GM21576 (cell line): ENCODE measurements at regions not wholly inside any gene's neighbourhood (a gene's known extent, or its start where the extent isn't known, plus 50 kb on each side); places are given as distances from the start of the nearest gene placed in this dataset.

ENCODE experiments used
- ATAC-seq: cut with Tn5 transposase; IDR thresholded peaks from one replicate; pipeline ENCODE4 v1.9.1; 2021; ENCODE audit warnings: mild to moderate bottlenecking, moderate library complexity; ENCODE audit not compliant: unreplicated experiment

DNA sequence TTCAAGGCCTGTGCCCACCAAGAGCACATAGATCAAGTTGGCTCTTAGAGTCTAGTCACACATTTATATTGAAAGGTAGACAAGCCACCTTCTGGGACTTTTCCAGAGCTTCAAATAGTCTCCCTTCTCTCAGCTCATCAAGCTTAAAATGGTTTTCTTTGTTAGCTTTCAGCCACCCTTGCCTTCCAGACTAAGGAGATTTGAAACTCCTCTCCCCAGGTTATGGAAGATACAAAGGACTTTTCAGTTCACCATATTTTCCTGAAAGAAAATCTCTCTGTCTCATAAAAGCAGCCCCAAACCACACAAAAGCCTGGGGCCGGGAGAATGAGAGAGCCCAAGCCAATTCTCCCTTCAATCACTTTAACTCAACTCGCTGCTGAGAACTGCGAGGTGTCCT, 134.1 kb downstream of the ZC3H11B start:
- ATAC-seq = no peak

DNA sequence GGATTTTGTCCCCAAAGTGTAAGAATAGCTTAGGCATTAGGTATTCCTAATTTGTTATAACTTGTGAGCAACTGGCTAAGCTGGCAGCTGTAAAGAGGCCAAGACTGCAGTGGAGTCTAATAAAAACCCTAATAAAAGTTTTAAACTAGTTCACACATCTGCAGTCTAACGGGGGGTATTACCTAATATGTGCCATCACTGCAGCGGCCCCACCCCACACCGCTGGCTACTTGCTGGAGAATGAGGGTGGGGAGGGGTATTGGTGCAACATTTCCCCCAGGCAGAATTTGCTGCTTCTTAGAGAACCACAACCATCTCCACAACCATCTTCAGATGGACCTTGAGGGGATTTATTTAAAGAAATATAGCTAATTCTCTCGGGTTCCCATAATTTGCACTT, 135.0 kb downstream of the ZC3H11B start:
- no peak for ATAC-seq

DNA sequence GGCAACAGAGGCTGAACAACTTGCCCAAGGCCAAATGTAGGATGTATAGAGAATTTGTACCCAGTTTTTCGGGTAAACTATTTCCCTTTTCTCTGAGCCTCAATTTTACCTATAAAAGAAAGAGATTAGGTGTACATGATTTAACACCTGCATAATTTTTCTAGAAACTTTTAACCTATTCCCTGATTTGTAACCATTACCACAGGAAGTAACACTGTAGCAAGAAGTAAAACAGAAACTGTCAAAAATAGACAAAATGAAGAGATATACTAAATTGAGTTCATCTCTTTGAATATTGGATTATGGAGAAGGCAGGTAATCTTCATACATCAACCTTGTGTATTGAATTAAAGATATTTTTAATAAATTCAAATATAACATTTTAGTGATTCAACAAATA, 136.2 kb downstream of the ZC3H11B start:
- ATAC-seq = peak; percentile 47

DNA sequence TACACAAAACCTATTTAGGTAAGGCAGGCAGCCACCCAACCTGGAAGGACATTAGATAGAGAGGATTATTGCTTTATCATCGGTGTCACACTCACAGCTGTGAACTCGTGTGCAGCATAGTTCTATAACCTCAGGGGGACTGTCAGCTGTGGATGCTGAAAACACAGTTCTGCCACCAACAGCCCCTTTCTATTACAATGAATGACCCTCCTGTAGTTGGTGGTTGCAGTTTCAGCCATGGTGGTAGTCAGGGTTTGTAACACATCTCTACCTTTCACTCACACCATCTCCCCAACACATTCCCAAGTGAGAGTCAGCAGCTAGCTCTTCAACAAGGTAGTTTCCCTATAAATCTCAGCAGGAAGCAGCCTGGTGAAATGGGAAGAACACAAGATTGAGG, 136.8 kb downstream of the ZC3H11B start:
- ATAC-seq = peak; percentile 77

DNA sequence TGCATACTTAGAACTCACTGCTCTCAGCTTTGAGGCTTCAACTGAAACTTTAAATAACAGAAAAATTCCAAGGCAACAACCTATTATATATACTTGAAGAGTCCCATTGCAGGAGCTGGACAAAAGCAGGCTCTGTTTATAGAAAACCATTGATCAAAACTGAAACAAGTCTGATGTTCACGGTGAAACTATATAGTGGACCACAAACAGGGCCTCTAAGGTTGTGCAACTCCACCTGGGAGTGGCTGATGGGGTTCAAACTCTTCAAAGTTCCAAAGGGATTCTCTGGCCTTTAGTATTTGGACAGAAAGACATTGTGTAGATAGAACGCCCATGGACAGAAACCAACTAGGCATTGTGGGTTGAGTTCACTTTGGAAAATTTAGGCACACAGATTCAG, 140.3 kb downstream of the ZC3H11B start:
- ATAC-seq = no peak

DNA sequence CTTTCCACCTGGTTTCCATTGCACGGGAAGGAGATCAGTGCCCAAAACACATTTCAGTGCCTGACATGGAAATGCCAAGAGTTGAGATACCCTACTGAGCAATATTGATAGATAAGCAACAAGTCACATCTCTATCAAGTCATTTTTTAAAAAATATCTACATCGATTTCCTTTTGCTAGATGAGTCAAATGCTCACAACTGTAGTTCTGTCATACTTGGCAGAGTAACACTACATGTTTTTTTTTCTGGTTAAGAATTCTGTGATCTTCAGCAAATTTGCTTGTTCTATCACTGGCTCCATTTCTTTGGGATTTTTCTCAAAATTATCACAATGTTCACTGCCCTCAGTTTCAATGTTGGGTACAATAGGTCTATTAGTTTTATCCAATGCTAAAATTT, 145.4 kb downstream of the ZC3H11B start:
- ATAC-seq = no peak

DNA sequence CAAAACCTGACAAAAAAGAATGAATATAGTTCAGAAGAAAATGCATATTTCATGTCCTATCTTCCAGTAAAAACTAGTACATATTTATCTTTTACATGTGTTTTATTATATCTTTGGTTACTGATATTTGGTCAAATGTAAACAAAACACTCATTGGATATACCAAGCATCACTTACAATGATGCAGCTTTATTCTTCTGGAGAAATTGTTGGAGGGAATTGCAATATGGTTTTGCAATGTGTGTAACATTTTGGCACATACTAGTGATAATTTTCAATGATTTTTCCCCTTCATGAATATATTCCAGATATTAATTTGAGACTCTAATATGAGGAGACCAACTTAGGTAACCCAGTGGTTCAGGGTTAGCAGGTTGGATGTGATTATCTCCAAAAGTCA, 146.1 kb downstream of the ZC3H11B start:
- ATAC-seq = no peak

DNA sequence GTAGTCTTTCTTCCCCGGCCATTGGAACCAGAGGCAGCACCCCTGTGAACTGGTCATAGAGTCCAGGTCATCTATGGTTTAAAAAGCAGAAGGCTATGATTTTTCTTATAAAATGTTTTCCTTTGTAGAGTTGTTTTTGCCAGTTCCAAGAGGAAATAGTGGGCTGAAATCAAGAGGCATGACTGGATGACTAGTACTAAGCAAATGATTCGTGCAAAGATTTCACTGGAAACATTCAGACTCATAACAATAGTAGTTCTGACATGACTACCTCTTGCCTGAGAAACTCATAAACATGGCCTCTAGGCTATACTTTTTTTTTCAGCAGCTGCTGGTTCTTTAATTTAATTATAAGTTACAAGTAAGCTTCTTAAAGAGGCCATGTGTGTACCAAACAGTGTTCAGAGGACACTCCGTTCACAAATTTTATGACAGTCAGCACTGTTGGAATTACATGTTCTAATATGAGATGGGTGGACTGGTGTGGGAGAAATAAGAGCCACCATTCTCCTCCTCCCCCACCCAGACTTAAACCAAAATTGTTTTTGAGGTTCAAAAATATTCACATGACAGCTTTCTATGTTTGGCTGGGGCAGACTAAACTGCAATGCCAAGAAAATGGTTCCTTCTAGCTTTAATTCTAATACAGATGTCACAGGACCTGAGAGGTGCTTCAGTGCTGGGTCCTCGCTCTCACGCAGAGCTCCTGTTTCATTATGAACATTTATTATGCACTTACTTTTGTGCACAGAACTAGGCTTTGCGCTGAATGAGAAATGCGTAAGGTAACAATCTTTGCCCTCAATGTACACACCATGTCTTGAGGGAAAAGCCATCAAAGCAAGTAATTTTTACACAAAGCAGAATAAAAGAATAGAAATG, 147.5 kb downstream of the ZC3H11B start:
- ATAC-seq = peak; percentile 38

DNA sequence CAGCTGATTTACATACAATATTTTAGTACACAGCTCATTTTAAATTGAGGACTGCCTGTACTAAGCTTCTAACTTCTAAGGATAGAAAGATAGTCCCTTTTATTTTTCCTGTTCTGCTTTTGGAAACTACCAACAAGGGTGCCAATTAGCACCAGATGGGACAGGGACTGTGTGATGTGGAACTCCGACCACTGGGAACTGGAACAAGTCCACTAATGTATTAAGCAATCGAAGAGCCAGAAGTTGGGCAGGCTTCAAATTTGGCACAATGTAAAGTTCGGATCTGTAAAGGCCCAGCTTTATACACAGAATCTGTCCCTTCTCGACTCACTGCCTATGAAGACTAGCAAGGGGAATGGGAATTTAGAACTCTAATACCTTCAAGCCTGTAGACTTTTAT, 149.3 kb downstream of the ZC3H11B start:
- no peak for ATAC-seq

DNA sequence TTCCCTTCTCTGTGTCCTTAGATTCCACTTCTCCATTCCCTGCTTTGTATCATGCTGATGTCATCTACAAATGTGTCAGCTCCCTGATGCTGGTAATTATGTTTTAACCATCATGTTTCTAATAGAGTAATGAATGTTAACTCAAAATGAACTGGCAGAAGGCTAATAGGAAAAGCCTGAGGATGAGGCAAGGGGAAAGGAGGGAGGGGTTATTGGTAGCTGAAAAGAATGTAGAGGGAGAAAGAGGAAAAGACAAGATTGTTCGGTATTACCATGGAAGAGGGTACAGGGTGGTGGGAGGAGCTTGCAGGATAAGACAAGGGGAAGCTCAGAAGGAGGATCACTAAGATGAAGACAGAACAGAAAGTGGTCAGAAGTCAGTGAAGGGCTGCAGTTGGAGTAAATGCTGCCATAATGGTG, 150.9 kb downstream of the ZC3H11B start:
- ATAC-seq = no peak

DNA sequence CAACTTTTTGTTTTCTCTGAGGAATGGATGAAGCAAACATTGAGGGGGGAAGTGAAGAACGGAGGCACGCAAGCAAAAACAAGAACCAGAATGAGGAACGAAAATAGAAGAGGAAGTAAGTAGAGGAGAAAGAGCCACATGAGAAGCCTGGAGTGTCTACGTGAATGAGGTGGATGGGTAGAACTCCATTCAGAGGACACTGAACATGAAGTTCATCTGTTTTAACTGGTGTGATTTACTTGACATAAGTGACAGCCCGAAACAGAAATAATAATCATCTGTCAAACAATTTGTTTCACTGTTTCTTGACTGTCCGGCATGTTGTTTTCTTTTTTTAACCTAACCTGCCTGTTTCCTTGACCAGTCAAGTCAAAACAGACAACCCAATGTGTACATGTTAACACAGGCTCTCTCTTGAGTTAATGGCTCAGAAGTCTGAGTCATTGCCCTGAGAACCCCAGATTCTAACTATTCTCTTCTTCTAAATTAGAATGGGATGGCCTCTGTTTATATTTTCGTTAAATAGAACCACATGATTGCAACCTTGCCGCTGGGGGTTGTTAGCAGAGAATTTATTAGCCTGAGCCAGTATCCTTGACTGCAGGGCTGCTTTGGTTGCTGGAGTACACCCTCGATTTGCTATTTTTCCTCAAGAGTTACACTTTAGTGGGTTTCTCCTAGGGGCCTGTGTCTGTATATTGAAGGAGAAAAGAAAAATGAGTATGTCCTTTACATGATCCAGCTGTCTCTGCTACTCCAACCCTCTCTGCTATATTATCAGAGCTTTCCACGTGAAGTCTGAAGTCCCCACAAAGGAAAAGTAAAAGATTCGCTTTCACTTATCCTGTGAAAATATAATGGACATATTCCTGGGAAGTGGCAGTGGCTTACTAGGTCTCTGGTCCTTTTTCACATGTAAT, 151.7 kb downstream of the ZC3H11B start:
- peak; percentile 81 for ATAC-seq

DNA sequence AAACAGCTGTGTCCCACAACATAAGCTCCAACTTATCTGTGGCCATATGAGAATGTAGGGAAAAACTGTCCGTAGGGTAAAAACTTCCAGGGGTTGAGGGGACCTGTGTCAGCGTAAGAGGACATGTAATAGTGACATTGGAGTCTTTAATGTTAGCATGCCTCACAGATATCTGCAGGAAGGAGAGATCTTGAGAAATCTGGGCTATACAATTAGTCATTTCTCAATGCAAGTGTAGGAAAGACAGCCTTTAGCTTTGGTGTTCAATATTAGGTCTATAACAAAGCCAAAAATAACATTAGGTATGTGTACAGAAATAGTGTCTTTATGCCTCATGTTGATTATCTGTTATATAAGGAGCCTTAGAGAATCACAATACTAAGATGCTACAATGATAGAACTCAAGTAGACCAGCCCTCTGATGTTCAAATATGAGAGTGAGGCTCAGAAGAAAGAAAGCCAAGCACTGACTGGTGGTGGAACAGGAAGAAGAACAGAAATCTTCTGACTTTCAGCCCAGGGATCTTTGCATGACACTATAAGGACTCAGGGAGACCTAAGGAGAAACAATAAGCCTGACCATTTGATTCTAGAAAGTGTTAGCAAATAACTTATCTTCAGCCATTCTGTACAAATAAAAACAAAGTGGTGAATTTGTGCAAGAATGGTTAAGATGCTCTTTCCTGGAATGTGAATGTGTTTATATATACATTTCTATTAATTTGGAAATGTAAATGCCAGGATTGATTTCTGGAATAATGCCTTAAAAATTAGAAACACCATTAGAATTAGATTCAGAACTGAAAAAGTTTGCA, 152.6 kb downstream of the ZC3H11B start:
- ATAC-seq = peak; percentile 17

DNA sequence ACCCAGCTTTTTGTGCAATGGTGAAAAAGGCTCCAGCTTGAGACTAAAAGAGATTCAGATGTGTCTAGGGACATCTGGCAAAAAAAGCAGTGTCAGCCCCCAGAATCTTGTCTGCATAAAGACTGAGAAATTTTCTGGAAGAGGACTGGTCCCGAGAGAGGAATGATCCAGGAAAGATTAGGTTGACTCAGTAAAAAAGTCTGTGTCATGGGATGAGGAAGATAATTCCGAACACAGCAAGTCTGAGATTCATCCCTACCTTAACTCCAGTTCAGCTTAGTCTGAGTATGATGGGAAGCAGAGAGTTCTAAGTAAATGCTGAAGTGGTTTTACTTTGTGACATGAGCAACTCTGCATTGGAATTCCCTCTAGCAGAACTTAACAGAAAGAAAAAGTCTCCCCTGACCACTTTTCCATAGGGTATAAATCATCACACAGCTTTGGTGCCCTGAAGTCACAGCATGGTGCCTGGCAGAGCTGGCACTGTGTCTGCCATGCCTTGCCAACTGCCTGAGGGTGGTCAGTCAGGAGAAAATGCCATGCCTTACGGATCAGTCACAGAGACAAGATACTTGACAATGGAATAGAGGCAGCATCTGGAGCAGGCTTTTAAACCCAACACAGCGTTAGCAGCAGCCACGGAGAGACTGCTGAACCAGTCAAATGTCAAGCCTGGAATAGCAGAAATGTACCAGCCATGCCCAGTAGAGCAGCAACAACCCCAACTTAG, 153.4 kb downstream of the ZC3H11B start:
- ATAC-seq = no peak

DNA sequence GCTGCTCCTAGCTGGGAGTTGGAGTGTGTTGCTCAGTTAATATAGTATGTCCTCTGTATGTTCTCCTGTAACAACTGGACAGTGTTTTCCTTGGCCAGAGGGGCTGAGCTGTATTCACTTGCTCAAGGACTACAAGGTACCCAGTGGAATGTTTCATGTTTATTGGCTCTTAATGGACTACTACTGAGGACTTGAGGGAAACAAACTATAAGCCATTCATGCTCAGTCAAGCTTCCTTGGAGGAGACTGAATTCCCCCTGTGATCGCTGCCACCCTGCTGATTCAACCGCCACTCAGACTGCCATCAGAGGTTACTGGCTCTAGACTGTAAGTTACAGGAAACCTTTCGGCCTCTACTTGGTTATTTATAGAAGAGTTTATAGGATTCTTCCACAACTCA, 166.6 kb downstream of the ZC3H11B start:
- no peak for ATAC-seq

DNA sequence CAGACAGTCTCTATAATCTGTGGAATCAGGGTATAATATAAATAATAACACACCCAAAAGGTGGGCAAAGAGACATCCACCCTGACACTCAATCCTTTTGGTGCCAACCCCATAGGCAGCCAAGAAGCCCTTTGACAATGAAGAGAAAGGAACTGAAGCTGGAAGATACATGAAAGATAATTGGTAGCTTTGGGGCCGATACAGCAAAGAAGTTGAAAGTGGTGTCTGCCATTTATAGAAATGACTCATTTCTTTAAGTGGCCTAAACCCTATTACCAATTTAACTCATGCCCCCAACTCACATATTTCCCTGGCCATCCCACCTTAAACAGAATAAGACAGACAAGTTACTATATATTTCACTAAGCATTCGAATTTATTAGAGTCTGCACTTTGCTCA, 167.0 kb downstream of the ZC3H11B start:
- ATAC-seq = no peak

DNA sequence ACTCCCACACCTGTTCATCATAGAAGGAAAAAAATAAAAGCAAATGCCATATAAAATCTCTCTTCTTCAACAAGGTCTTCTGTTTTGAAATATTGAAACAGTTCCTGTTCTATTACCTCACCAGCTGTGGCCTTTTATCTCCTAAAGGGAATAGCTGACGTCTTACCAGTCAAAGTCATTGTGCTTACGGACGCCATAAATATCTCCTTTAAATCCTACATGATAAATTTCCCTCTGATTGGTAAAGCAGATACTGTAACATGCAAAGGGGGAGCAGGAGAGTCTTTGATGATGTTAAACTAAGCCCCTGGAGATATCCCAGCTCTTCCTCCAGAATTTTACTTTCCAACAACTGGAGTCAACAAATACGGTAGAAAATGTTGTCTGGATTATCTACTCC, 168.4 kb downstream of the ZC3H11B start:
- ATAC-seq = no peak

DNA sequence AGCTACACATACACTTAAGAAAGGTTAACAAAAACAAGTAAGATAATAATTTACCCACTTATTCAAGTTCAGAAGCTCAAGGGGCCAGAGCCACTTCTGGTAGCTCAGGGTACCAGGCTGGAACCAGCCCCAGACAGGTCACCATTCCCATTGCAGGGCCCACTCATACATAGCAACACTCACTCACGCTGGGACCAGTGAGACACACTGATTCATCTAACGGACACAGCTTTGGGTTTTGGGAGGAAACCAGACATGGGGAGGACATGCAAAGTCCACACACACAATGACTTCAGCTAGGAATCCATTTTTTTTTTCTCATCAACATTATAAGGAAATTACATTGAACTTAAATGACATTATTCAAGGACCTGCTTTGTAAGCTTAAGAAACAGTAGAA, 169.1 kb downstream of the ZC3H11B start:
- ATAC-seq = no peak

DNA sequence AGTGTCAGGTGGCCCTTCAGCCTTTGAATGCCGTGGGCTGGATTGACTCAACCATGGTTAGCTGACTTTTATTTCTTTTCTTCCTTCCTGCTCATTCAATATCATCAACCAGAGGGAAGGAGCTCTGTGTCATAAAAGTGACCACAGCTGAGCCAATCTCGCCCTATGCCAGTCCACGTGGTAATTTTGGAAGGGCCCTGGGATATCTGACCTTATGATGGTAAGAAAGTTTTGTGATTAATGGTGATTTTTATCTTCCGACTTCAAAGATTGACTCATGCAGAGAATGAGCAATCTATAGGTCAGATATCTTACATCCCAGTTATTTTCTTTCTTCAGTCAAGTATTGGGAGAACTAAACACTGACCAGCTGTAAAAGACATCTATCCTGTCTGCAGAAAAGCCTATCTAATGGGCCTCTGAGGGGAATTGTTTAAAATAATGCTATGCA, 170.3 kb downstream of the ZC3H11B start:
- ATAC-seq = no peak

DNA sequence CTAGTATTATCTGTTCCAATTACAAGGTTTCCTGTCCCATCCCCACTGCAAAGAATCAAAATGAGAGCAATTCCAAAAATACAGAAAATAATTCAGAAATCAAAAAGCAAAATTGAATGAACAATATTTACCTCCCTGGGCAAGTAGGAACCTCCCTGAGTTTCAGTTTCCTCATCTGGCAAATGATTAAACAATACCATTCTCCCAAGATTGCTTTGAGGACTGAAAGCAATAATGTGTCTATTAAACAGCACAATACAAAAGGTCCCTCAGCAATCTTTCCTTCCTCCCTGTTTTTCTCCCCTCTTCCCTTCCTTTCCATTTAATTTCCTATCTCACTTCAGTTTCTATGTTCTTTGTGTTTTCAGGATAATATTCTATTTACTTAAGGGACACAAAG, 171.0 kb downstream of the ZC3H11B start:
- ATAC-seq = no peak

DNA sequence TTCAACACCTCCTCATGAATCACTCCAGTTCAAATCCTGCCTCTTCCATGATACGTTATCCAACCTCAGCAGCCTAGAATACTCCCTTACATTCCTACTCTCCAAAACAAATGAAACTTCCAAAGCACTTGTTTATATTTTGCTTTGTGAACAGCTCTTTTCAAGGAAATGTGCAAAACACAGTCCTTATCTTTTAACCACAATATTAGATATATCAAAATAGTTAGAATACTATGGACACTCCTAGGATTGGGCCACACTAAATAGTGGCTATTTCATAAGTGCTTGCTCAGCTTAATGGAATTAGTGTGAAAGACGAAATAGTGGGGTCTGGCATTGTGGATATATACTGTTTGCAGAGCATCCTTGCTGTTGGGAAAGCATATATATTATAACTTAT, 173.5 kb downstream of the ZC3H11B start:
- ATAC-seq = no peak
